HepG2 (cell line): ENCODE measurements at regions not wholly inside any gene's neighbourhood (a gene's known extent, or its start where the extent isn't known, plus 50 kb on each side); places are given as distances from the start of the nearest gene placed in this dataset.

ENCODE experiments used
- ARNT ChIP-seq: fragments of 450-650 bp; IDR thresholded peaks from 2 replicates; pipeline ENCODE4 v1.6.1; 2017
- XRCC5 ChIP-seq: fragments of 200-400 bp; formaldehyde crosslinking; optimal IDR thresholded peaks from 2 replicates; pipeline ENCODE3; 2017; ENCODE audit warnings: mild to moderate bottlenecking, low read length
- TF ChIP-seq, protein P1 (sequence below): sonication (generic); formaldehyde crosslinking; IDR thresholded peaks from 2 replicates; pipeline ENCODE4 v1.5.0; 2020; ENCODE audit warnings: missing genetic modification reagents

DNA sequence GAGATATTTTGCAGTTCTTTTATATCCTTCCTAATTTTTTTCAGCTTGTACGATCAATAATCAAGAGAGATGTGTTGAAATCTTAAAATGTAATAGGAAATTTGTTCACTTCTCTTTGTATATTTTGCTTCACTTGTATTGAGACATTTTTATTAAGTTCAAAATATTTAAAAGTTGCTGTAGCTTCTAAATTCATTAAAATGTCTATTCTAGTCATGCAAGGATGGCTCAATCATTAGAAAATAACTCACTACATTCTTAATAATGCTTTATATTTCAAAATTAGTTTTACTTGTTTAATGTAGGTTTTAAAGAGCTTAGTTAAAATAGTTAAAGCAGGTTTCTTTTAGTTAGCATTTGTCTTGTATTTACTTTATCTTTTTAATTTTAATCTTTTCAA lies 308.4 kb downstream of the CYRIA start:
- TF ChIP-seq XRCC5: no peak
- TF ChIP-seq, protein P1, sequence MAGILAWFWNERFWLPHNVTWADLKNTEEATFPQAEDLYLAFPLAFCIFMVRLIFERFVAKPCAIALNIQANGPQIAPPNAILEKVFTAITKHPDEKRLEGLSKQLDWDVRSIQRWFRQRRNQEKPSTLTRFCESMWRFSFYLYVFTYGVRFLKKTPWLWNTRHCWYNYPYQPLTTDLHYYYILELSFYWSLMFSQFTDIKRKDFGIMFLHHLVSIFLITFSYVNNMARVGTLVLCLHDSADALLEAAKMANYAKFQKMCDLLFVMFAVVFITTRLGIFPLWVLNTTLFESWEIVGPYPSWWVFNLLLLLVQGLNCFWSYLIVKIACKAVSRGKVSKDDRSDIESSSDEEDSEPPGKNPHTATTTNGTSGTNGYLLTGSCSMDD (CRISPR knock-in tag): no peak
- no peak for TF ChIP-seq ARNT
